ENCODE measurements at regions not wholly inside any gene's neighbourhood (a gene's known extent, or its start where the extent isn't known, plus 50 kb on each side); places are given as distances from the start of the nearest gene placed in this dataset.

GRCh38 chr18:75880925-75881504, 453.5 kb upstream of the SMIM21 start:
- TF ChIP-seq, protein P1, sequence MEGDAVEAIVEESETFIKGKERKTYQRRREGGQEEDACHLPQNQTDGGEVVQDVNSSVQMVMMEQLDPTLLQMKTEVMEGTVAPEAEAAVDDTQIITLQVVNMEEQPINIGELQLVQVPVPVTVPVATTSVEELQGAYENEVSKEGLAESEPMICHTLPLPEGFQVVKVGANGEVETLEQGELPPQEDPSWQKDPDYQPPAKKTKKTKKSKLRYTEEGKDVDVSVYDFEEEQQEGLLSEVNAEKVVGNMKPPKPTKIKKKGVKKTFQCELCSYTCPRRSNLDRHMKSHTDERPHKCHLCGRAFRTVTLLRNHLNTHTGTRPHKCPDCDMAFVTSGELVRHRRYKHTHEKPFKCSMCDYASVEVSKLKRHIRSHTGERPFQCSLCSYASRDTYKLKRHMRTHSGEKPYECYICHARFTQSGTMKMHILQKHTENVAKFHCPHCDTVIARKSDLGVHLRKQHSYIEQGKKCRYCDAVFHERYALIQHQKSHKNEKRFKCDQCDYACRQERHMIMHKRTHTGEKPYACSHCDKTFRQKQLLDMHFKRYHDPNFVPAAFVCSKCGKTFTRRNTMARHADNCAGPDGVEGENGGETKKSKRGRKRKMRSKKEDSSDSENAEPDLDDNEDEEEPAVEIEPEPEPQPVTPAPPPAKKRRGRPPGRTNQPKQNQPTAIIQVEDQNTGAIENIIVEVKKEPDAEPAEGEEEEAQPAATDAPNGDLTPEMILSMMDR (IDR thresholded peaks at IDR 0.05), result no peak
- TF ChIP-seq POLR2A (IDR thresholded peaks at IDR 0.05) (no peak), EP300 (IDR thresholded peaks at IDR 0.05) (no peak)

Measured in suprapubic skin (tissue), 3 donors.